CD4-positive, alpha-beta T cell (primary cell): ENCODE measurements at regions not wholly inside any gene's neighbourhood (a gene's known extent, or its start where the extent isn't known, plus 50 kb on each side); places are given as distances from the start of the nearest gene placed in this dataset.
A peak's percentile ranks its signal among the peaks of the same experiment; 100 is the strongest.

ENCODE experiments used
- ATAC-seq: fragments of 200-7000 bp; cut with Tn5 transposase; one replicate; pipeline ENCODE4 v1.10.0; 2022; ENCODE audit warnings: mild to moderate bottlenecking; ENCODE audit not compliant: poor library complexity
- CTCF ChIA-PET: fragments of 350-600 bp; sonication (Branson Sonifier 250); formaldehyde crosslinking; loops from one replicate; lab custom pipeline; 2021; ENCODE audit warnings: antibody characterized with exemption, inconsistent platforms; lab: Charles Lee
- POLR2A ChIA-PET: fragments of 350-600 bp; sonication (Branson Sonifier 250); formaldehyde crosslinking; loops from one replicate; lab custom pipeline; 2021; ENCODE audit warnings: antibody characterized with exemption, inconsistent platforms; lab: Charles Lee
- DNase-seq, 14 experiments: peaks; one replicate each; pipeline ENCODE4 v3.0.0-alpha.2; 2013 to 2020; ENCODE audit warnings: mixed read lengths in 2 of 14
- H3K27ac ChIP-seq, 2 donors: one replicate each; pipeline versions ENCODE4 v1.5.1 to v1.7.0; 2013; ENCODE audit warnings: low read length in 2 of 2, low read depth in 1 of 2, mild to moderate bottlenecking in 1 of 2
- H3K27me3 ChIP-seq, 2 experiments: 1 replicate in 1 of 2; 2 replicates in 1 of 2; pipeline versions ENCODE4 v1.6.1 to v1.7.0; 2013; ENCODE audit warnings: low read length in 2 of 2, control low read depth in 1 of 2, mild to moderate bottlenecking in 1 of 2, moderate library complexity in 1 of 2; ENCODE audit not compliant: insufficient read depth in 2 of 2, control insufficient read depth in 1 of 2
- H3K36me3 ChIP-seq: one replicate; pipeline ENCODE4 v1.6.1; 2013; ENCODE audit warnings: low read length, control low read depth; ENCODE audit not compliant: insufficient read depth
- H3K4me1 ChIP-seq: one replicate; pipeline ENCODE4 v1.6.1; 2013; ENCODE audit warnings: low read length, control low read depth; ENCODE audit not compliant: insufficient read depth
- H3K4me3 ChIP-seq: one replicate; pipeline ENCODE4 v1.5.1; 2013; ENCODE audit warnings: mild to moderate bottlenecking, low read length, moderate library complexity
- H3K9me3 ChIP-seq, 2 experiments: 1 replicate in 1 of 2; 2 replicates in 1 of 2; pipeline versions ENCODE4 v1.6.1 to v1.7.0; 2013; ENCODE audit warnings: low read length in 2 of 2, mild to moderate bottlenecking in 2 of 2, control low read depth in 1 of 2, moderate library complexity in 1 of 2; ENCODE audit not compliant: control insufficient read depth in 1 of 2, insufficient read depth in 1 of 2
- H3K27ac Mint-ChIP-seq: one replicate; pipeline ENCODE4 v1.8.0; 2020; ENCODE audit warnings: mixed read lengths
- H3K27me3 Mint-ChIP-seq: one replicate; pipeline ENCODE4 v1.8.0; 2021; ENCODE audit warnings: mixed read lengths
- H3K36me3 Mint-ChIP-seq: one replicate; pipeline ENCODE4 v1.8.0; 2021; ENCODE audit warnings: low read depth, mixed read lengths
- H3K4me1 Mint-ChIP-seq: one replicate; pipeline ENCODE4 v1.8.0; 2021; ENCODE audit warnings: low read depth, mixed read lengths
- H3K4me3 Mint-ChIP-seq: one replicate; pipeline ENCODE4 v1.8.0; 2020; ENCODE audit warnings: mild to moderate bottlenecking, mixed read lengths
- H3K9me3 Mint-ChIP-seq: one replicate; pipeline ENCODE4 v1.8.0; 2020; ENCODE audit warnings: mixed read lengths
- CTCF ChIP-seq: fragments of 200-600 bp; IDR thresholded peaks from one replicate; pipeline ENCODE4 v1.8.0; 2022; ENCODE audit warnings: antibody characterized with exemption, mild to moderate bottlenecking
- intact Hi-C, 2 experiments: fragments of 100-400 bp; cut with DNase I in 1 of 2; cut with micrococcal nuclease in 1 of 2; formaldehyde crosslinking; loops; one replicate each; pipeline versions ENCODE4 v1.15.1 to v1.9.0; 2023 to 2025; cut with DNase I, micrococcal nuclease

GRCh38 chr5:89232139-89232603 lies 349.2 kb upstream of the MEF2C start:
- Mint-ChIP-seq H3K9me3 (peaks cover 2% of the 10 kb centered on the region), H3K36me3 (no peaks in the 10 kb centered on the region), H3K27me3 (no peaks in the 10 kb centered on the region), H3K4me3 (no peak overlapping the region), H3K27ac (no peak overlapping the region), H3K4me1 (no peaks in the 10 kb centered on the region)
- CTCF ChIA-PET, result no interaction called here
- peaks cover 0 to 14% of the 10 kb centered on the region in 2 experiments for H3K9me3 ChIP-seq
- no peak for TF ChIP-seq CTCF
- intact Hi-C loops, result no loop called here
- H3K27ac ChIP-seq, result no peak overlapping the region
- no peaks in the 10 kb centered on the region for H3K4me1 ChIP-seq
- H3K4me3 ChIP-seq, result no peak overlapping the region
- H3K36me3 ChIP-seq, result no peaks in the 10 kb centered on the region
- no peaks in the 10 kb centered on the region for H3K27me3 ChIP-seq
- no peak for DNase-seq
- ATAC-seq, result no peak
- POLR2A ChIA-PET, result no interaction called here

DNA sequence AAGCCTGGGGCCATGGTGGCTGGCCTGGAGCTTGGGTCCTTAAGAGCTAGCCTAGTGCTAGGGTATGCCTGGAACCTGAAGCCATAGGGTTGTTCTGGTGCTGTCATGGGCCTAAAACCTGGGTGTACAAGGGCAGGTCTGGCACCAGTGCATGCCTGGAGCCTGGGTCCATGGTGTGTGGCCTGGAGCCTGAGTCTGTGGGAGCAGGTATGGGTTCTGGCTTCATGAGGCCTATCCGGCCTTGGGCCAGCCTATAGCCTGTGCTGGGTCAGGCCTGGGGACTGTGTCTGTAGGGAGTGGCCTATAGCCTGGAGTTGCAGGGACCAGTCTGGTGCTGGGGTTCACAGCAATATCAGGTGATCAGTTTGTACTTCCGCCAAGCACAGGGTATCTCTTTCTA lies 347.2 kb upstream of the MEF2C start:
- intact Hi-C loops, result no loop called here
- TF ChIP-seq CTCF, result no peak
- DNase-seq (no peak), ATAC-seq (no peak)
- CTCF ChIA-PET, result no interaction called here
- POLR2A ChIA-PET, result no interaction called here
- Histone ChIP-seq H3K36me3 (no peaks in the 10 kb centered on the region), H3K4me1 (no peaks in the 10 kb centered on the region), H3K27ac (no peak overlapping the region), H3K4me3 (no peak overlapping the region), H3K27me3 (no peaks in the 10 kb centered on the region), H3K9me3 (peaks cover 0 to 14% of the 10 kb centered on the region in 2 experiments)
- Mint-ChIP-seq H3K4me3 (no peak overlapping the region), H3K27ac (no peak overlapping the region), H3K9me3 (peaks cover 8% of the 10 kb centered on the region), H3K4me1 (no peaks in the 10 kb centered on the region), H3K27me3 (no peaks in the 10 kb centered on the region), H3K36me3 (no peaks in the 10 kb centered on the region)

- H3K27ac Mint-ChIP-seq, result no peak overlapping the region
- POLR2A ChIA-PET, result no interaction called here
- intact Hi-C loops, result no loop called here
- ATAC-seq (no peak), DNase-seq (peak in 1 of 14 experiments; percentile 4)
- peaks cover 9% of the 10 kb centered on the region for H3K9me3 Mint-ChIP-seq
- no peaks in the 10 kb centered on the region for H3K36me3 Mint-ChIP-seq
- Histone ChIP-seq H3K4me3 (no peak overlapping the region), H3K9me3 (peaks cover 0 to 14% of the 10 kb centered on the region in 2 experiments), H3K4me1 (no peaks in the 10 kb centered on the region), H3K27me3 (no peaks in the 10 kb centered on the region), H3K27ac (no peak overlapping the region), H3K36me3 (no peaks in the 10 kb centered on the region)
- H3K27me3 Mint-ChIP-seq, result no peaks in the 10 kb centered on the region
- no peaks in the 10 kb centered on the region for H3K4me1 Mint-ChIP-seq
- CTCF ChIA-PET, result no interaction called here
- no peak for TF ChIP-seq CTCF
- H3K4me3 Mint-ChIP-seq, result no peak overlapping the region
These were observed 346.5 kb upstream of the MEF2C start for GRCh38 chr5:89229331-89230070.
